Activated naive CD4-positive, alpha-beta T cell treated with Interleukin-2 at 50 U/mL for 16 hours (primary cell): ENCODE measurements at regions not wholly inside any gene's neighbourhood (a gene's known extent, or its start where the extent isn't known, plus 50 kb on each side); places are given as distances from the start of the nearest gene placed in this dataset.
"Not testable (repeated sequence)": the region's sequence is repeated elsewhere in the genome, so short reads cannot be mapped to it uniquely, and the experiment has no call there.

Source experiments
- DNase-seq: peaks from one replicate; pipeline ENCODE4 v3.0.0-alpha.2; 2020

DNA sequence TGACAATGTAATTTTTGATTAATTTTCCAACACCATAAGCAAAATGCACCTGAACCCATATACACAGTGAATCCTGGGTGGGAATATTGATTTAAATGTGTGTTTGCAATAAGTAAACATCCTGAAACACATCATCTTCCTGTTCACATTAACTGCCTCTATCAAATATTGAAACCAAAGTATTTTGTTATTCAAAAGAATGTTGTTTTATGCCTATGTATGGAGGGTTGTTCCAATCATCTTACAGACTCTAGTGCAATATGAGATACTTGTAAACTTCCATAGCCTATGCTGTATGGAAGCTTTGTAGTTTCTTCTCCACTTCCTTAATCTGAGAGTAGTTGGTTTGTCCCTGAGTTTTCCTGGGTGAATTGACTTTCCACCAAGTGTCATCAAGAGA, 105.4 kb upstream of the SLC7A11 start:
- DNase-seq = no peak

DNA sequence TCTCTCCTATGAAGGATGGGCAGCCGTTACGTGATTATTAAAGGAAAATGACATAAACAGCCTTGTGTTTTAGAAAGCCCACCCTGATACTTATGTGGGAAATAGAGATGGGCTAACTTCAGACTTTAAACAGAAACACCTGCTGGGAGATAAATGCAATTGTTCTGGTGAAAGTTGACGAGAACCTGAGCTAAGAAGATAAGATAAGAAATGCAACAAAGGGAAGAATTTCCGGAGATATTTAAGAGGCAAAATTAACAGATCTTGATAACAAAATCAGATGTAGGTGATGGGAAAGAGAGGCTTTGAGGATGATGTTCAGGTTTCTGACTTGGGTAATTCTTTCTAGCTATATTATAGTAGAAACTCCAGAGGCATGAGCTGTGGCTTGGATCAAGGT, 102.7 kb upstream of the SLC7A11 start:
- no peak for DNase-seq

DNA sequence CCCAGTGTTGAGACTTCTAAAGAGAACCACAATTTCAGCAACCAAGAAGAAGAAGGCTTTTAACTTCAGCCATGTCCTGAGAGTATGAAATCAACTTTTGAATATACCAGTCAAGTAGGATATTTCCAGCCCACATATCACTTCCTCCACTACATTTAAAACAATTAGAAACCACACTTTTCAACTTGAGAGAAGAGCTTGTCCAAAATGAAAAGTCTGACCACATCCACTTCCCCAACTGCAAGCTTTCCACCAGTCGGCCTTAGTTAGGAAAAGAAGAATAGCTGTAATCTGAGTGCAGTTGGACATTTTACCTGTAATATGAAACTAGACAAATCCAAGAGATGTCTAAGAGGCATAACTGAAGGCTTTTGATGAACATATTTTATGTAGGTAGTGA, 101.9 kb upstream of the SLC7A11 start:
- DNase-seq = no peak

DNA sequence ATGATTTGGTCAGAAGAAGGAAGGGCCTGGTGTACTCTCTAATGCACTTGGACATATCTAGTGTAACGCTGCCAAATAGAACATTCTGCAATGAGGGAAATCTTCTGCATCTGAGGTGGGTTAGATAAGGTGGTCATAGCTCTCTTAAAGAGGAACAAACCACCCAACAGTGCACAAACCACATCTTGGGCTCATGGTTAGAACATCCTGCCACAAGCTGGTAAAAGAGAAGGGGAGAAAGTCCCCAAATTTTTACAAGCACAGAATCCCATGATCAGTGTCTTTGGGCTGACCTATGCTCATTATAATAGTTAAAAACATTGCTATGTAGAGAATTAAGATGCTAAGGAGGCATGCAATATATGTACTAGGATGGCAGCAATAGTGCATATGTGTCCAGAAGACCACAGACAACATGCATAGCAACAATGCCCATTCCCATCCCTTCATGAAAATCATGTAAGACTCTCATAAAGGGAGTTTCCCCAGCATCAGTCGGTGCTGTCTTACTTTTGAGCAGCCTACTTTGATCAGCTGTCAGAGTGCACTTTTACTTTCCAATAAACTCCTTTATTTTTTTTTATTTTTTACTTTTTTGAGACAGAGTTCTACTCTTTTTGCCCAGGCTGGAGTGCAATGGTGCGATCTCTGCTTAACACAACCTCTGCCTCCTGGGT, 99.7 kb upstream of the SLC7A11 start:
- no peak for DNase-seq

DNA sequence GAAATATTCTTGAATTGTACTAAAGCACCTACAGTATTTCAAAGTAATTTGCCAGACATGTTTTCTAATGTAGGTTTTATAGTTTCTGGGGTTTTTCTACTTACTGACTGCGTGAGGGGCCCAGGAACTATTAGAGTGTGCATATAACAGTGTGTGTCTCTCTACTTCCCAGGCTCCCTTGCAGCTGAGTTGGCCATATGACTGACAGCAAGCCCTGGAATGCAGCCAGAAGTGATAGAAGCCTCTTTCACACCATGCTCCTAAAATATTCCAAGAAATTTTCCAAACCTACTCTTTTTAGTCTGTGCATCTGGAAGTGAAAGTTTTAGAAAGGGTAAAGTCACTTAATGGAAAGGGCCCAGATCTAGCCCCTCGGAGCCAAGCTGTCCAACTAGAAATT, 96.7 kb upstream of the SLC7A11 start:
- no peak for DNase-seq

DNA sequence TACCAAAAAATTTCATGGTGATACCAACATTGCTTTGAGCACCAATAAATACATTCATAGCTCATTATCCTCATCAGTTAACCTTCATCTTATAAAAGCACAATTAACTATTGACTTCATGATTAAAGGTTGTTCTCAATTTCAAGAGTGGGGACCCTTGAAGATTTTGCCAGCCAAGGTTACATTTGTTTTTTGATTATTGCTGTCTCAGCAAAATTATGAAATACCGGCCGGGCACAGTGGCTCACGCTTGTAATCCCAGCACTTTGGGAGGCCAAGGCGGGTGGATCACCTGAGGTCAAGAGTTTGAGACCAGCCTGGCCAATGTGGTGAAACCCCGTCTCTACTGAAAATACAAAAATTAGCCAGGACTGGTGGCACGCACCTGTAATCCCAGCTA, 96.1 kb upstream of the SLC7A11 start:
- DNase-seq = not testable (repeated sequence)

DNA sequence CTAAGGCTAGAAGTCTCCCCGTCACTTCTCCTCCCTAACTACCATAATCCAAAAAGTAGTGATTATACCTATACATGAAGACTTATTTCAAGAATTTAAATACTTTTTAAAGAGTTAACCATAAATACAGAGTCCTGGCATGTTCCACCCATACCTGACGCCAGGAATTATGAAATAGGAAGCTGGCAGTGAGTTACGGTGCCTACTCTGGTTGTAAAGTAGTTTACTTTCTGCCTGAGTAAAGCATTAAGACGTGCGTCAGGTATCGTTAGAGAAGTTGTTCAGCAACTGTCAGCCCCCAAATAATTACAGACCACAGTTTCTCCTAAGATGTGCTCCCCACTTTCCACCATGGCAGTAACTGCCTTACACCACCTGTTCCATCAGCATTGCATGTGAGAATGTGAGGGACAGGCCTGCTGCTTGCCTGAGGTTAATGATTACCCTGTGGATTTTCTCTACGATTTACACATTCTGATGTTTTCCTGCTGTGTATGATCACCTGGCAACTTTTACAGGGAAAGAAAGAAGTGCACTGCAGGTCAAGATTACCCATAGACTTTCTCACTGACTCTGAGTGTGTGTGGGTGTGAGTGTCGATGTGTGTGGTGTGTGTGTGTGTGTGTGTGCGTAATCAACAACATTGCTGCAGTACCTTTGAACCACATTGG, 92.3 kb upstream of the SLC7A11 start:
- DNase-seq = no peak

DNA sequence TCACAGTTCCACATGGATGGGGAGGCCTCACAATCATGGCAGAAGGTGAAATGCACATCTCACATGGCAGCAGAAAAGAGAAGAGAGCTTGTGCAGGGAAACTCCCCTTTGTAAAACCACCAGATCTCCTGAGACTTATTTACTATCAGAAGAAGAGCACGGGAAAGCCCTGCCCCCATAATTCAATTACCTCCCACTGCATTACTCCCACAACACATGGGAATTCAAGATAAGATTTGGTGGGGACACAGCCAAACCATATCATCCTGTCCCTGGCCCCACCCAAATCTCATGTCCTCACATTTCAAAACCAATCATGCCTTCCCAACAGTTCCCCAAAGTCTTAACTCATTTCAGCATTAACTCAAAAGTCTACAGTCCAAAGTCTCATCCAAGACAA, 90.3 kb upstream of the SLC7A11 start:
- DNase-seq = not testable (repeated sequence)

DNA sequence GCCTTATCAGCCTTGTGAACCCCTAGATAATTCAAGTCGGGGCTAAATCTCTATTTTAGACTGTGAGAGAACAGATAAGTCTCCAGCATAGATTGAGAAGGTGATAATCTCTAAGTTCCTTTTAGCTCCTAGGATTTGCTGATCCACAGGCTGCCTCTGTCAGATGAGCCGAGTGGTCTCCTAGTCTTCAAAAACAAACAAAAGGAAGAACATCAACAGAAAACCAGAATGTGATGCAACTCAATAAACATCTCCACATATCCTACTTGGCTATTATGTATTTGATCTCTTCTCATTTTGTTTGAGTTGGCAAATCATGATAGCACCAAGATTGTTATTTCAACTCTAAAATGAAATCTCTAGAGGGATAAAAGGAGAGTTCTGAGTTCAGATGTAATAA, 88.4 kb upstream of the SLC7A11 start:
- no peak for DNase-seq

DNA sequence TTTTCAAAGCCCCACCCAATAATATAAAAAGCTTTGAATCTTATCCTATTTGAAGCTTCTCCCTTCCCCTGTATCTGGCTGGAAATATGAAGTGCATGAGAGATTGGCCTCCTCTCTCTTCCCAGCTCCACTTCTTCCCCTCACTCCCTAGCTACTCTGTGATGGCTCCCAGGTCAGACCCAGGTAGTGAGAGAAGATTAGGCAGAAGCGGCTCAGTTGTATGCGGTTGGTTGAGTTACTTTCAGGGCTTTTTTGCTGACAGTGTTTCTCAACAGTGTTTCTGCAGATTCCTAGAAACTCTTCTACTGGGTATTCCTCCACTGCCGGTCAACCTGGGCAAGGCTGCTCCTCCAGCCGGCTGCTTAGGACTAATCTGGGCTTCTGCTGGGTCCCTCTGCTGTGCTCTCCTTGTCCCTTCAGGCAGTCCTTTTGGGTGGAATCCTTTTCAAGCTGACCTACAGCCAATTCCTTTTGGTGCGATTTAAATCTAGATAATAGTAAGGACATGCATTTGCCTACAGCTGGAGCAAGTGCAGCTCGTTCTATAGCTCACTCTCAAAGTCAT, 87.4 kb upstream of the SLC7A11 start:
- DNase-seq = no peak

DNA sequence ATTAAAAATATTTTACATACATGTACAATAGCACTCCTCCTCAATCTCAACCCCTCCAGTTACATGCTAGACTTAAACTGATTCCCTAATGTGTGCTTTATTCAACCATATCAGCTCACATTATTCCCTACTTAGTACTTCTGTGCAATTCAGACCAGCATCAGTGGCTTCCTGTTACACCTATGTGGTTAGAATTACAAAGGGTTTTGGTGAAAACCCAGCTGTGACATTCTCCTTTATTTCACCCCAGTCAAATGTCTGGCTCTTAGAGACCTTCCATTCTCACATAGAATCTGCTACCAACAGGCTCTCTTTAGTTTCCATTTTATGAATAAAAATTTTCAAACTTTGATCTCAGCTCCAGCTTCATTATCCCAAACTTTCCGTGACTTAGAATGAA, 85.2 kb upstream of the SLC7A11 start:
- no peak for DNase-seq

DNA sequence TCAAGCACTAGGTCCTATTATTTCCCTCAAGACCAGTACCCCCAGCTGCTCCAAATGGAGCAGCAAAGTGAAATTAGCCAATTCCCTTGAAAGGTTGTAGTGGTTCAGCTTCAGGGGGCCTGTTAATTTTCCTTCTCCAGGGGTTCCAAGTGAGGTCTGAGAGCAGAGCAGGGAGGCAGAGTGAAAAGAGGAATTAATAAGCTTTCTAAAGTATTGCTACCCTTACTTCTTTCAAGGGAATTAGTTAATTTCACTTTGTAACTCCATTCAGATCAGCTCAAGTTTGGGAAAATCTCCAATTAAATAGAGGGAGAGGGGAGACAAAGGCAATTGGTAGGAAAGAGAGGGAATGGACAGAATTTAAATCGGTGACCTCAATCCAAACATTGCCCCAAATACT, 78.7 kb upstream of the SLC7A11 start:
- no peak for DNase-seq

DNA sequence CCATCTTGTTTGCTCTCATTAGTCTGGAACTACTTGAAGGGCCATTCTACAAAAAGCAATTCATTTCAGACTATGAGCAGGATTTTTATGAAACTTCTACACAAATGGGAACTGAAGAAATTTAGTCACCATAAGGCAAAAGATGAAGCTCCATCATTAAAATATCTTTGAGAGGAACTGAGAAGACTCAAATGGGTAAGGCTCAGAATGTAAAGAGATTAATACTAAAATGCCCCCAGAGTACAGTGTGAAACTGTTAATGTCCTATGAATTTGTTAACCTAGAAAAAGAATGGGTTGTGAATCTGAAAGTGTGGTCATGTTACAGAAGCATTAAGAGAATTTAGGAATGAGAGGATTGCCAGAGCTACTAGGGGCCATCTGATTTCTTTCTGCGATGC, 77.9 kb upstream of the SLC7A11 start:
- DNase-seq = no peak

DNA sequence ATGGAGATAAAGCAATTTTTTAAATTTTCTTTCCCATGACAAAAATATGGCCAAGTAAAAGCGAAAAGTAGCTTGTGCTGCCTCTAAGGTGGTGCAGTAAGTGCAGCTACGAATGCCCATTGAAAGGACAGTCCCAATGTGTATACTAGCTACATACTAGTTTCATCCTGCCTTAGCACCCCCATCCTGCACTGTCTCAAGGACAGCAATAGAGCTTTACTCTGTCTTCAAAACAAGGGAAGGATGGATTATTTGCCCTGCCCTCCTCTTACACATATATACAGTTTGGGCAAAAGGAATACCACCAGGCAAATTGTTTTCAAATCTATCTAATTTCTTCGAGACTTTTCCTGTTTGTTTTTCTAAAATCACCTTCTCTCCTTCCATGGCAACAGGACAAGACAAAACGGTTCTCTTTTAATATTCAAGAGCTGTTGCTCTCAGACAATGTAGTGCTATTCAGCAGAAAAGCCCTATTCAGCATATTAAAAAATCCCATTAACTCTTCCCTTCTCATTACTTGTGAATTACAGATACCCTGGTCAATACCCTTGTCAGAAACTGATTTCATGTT, 75.1 kb upstream of the SLC7A11 start:
- DNase-seq = no peak

DNA sequence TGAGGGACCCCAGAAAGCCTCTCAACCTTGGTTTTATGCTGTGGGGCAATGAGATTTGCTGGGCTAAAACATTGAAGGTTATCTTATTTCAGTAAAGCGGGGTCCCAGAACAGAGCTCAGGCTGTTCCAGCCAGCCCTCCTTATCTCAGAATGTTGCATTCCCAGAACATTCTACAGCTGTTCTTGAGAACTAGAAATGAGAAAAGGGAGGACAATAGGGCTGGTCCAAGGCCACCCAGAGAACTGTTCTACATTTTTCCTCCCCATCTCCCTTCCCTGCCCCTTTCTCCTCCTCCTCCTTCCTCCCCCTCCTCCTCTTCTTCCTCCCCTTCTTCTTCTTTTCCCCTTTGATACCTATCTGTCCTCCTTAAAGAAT, 70.4 kb upstream of the SLC7A11 start:
- DNase-seq = no peak

DNA sequence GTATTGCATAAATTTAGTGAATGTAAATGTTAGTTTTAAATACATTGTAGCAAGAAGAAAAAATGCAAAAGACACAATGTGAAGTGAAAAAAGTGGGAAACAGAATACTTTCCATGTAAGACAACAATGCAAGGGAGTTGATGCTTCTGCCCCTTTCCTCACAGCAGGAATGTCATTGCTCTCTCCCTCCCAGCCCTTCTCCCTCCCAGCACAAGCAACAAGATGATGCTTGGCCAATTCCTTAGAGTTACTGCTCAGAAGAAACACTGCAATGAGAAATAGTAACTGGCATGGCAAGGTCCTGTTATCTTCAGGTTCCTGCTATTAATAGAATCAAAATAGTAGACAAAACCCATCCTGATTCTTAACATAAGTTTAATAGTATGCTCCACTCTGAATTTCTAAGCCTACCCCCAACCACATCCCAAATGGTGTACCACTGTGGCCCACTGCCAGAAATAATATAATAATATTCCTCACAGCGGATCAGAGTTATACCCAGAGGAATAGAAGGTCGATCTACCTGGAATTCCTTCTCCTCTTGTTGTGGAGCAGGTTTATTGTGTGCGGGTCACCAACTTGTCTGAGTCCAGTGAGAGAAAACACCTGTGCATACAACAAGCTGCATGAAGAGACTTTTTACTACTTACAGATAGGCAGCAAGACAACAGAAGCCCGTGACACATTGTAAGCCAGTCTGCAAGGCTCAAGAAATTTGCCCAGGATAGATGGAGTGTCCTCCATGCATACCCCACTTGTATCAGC, 69.8 kb upstream of the SLC7A11 start:
- no peak for DNase-seq

DNA sequence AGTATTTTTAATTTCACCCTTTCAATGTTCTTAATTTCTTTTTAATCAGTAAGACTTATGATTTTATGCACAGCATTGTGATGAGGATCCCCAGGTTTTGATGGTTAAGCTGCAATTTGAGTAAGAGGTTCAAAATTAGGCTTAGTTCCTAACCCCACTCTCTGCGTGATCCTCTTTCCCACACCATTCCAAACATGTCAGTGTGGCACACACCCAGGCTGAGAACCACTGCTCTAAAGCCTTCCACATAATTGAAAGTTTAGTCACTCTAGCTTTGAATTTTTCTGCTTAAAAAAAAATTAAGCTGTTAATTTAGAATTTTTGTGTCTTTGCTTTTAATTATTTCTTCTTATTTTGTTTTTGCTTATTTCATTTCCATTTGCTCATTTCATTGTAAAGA, 68.8 kb upstream of the SLC7A11 start:
- DNase-seq = no peak

DNA sequence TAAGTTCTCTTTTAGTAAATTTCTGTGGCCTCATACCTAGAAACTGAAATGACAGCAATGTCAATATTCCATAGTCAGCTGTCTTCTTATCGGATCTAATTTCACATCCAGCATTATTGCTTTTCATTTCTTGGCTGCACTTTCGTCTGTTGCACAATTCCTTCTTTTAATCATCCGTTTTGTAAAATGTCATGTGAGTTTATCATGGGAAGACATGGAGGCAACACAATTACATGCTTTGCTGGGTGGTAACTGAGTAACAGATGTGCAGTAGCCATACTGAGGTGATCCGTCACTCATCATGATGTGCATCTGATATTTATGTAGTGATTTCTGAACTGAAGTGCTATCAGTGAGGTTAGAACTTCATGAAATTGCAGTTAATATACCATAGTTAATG, 68.3 kb upstream of the SLC7A11 start:
- DNase-seq = no peak

DNA sequence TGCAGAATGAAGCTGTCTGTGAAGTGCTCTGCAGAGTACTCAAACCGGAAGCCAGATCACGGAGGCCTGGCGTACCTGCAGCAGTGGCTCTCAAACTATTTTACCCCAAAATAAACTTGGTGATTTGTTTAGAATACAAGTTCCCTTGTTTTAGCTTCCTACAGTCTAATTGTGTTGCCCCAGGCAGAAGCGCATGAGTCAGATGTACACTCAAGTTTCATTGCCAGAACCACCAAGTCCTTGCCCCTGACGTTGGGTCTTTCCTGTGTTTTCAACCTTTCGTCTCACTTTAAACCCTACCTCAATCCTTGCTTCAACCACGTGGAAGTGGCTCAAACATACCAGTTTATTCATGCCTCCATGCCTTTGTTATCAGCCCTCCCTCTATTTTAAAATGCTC, 66.2 kb upstream of the SLC7A11 start:
- DNase-seq = no peak

DNA sequence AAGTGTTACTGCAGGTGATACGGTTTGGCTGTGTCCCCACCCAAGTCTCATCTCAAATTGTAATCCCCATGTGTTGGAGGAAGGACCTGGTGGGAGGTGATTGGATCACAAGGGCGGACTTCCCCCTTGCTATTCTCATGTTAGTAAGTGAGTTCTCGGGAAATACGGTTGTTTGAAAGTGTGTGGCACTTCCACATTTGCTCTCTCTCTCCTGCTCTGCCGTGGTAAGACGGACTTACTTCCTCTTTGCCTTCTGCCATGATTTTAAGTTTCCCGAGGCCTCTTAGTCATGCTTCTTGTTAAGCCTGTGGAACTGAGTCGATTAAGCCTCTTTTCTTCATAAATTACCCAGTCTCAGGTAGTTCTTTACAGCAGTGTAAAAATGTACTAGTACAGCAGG, 65.2 kb upstream of the SLC7A11 start:
- DNase-seq = no peak

DNA sequence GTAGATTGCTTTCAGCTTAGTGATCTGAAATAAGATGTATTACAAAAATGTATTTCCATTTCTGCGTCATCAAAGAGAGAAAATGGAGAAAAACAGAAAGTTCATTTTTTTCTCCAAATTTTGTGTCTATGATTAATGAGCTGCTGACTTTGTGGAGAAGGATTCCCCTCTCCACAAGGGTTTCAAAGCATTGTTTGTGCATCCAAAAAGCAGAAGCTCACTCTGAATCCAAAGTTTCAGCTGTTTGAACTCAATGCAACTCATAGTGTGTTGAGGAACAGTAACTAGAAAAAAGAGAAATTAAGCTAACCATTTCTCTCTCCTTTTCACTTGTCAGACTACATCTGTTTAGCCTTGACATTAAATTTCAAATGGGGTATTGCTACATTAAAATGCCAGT, 62.9 kb upstream of the SLC7A11 start:
- no peak for DNase-seq

DNA sequence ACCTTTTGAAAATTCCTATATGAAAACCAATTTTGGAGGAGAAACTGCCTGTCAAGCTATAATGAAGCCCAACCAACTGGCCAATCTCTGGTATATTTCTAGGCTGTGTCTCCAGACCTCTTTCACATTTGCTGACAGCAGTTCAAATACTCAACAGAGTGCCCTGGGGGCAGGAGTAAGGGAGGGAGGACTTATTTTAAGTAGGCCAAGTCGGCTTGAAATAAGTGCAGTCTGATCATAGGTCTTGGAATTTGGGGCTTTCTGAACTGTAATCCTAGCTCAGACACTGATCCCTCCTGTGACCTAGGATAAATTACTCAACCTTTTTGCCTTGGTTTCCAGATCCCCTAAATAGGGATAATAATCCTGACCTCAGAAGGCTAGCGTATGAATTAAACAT, 59.4 kb upstream of the SLC7A11 start:
- DNase-seq = no peak

DNA sequence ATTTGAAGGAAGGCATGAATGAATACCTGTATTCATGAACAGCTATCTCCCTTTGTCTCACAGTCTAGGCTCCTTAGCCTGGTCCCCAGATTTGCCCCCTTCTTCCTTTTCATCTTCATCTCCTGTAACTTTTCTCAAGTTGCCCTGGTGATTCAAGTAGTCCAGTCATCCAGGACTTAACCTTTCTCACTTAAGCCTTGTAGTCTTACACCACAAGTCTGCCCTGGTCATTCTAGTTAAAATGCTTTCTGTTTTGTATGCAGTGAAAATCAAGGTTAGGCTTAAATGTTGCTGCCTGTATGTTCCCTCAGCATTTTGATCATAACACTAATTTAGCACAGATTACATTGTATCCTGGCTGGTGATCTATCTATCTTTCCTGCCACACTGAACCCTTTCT, 58.5 kb upstream of the SLC7A11 start:
- no peak for DNase-seq

DNA sequence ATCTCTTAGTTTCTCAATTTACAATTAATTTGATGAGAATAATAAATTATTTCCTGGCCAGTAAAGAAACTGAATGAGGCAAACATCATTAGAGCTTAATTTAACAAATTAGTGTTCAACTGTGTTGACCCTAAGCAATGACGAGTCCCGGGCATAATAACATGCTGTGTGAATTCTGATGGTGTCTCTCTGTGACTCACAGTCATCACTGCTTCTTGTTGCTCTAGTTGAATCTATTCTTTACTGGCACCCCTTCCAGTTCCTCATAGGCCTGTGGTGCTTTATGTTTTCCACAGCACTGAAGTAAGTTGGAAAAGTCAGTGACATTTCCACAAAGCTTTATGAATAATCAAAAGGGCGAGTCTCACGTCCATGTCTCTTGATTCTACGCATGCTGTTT, 57.7 kb upstream of the SLC7A11 start:
- DNase-seq = no peak
